HG03575 (cell line): ENCODE measurements at regions not wholly inside any gene's neighbourhood (a gene's known extent, or its start where the extent isn't known, plus 50 kb on each side); places are given as distances from the start of the nearest gene placed in this dataset.
"Not testable (repeated sequence)": the region's sequence is repeated elsewhere in the genome, so short reads cannot be mapped to it uniquely, and the experiment has no call there.

Experiments
- ATAC-seq: cut with Tn5 transposase; IDR thresholded peaks from one replicate; pipeline ENCODE4 v1.9.1; 2021; ENCODE audit not compliant: unreplicated experiment, insufficient number of reproducible peaks, low FRiP score; ENCODE audit errors: extremely low read depth

DNA sequence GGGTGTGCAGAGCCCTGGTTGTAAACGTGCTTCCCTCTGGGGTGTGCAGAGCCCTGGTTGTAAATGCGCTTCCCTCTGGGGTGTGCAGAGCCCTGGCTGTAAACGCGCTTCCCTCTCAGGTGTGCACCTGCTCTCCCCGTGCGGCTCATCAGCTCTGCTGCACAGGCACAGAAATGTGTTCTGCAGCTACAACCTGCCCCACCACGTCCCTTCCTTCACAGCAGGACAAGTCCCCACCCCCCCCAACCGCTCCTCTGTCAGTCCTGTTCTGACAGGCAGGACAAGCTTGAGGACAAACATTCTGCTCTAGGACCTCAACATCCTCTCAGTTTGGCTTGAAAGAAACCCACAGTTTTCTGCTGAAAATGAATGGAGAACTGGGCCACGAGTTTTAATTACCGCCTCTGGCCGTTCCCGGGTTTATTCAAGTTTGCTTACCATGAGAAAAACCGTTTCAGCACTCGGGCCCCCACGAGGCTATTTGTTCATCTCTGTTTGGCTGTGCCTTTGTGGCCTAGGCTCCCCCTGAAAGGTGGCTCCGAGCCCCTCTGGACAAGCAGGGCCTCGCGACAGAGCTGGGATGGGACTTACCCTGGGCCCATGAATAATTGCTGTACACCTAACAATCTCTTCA is 81.0 kb upstream of the ASB18 start:
- ATAC-seq: no peak

- no peak for ATAC-seq
Observed at GRCh38 chr2:236346366-236346765, 82.2 kb upstream of the ASB18 start.

GRCh38 chr2:236348279-236348678 is 84.1 kb upstream of the ASB18 start:
- no peak for ATAC-seq

DNA sequence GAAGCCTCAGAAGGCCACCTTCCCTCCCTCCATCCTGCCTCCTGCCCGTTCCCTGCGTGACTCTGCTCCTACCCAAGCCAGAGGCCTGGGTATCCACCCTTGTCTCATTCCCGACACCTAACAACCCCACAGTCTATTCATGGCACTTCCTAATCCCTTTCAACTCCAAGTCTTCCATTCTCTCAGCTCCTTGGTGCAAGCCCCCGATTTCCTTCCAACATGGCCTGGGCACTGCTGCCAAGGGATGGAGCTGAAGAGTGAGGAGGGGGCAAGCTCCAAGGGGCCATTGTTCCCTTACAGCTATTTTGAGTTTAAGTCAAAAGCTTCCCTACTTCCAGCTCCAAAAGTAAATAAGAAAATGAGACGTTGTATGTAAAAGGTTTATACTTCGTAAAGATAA is 84.8 kb upstream of the ASB18 start:
- no peak for ATAC-seq

DNA sequence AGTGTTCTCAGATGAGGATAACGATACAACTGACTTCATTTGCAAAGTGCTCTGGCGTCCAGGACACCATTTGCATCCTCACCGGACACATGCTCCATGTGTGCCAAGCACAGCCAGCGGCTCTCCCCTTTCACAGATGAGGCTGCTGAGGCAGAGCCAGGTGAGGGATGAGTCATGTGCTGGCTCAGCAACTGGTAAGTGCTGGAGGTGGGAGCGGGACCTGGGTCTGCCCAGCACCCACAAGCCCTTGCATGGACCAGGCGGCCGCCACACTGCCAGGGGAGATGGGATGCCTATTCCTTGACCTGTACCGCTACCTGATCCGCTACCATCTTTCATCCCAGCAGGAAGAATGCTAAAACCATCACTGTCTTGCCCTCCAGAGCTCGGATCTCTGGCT is 86.2 kb upstream of the ASB18 start:
- no peak for ATAC-seq

- no peak for ATAC-seq
Observed at GRCh38 chr2:236351966-236352525, 87.8 kb upstream of the ASB18 start.

- no peak for ATAC-seq
Observed at GRCh38 chr2:236352761-236353593, 88.8 kb upstream of the ASB18 start.

DNA sequence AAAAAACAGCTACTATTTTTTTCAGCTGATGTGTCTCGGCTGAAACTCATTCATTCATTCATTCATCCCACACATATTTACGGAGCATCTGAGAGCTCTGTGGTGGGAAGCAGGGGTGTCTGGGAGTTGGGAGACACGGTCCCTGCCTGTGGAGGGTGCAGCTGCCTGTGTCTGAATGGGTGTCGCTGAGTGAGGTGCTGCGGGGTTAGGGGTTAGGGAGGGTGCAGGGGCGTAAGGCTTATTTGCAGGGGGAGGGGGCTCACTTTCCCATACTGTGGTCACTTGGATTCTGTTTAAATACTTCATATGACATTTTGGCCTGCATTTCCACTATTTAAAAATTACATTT is 89.4 kb upstream of the ASB18 start:
- no peak for ATAC-seq

GRCh38 chr2:236354056-236354940 is 90.1 kb upstream of the ASB18 start:
- ATAC-seq: no peak

DNA sequence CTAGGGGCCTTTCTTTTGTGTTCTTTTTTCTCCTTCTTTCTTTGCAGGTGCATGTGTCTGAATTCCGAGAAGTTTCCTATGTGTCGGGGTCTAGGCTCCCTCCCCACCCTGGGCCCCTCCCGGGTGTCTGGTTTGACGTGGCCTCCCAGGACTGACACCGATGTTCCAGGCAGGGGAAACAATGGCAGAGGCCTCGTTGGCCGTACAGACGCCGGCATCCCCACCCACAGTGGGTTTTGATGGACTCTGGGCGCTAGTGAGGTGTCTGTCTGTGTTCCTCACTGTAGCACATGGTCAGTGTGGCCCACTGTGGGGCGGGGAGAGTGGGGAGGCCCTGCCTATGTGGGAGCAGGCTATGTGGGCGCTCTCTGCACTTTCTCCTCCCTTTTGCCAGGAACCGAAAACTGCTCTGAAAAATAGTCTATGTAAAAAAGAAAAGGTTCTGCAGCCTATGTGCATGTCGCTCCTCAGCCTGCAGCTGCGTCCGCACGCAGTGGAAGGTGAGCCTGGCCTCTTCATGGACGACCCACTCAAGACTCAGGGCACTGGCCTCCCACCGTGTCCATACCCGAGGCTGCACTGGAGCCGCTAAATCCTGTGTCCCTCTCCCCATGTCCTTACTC is 90.9 kb upstream of the ASB18 start:
- no peak for ATAC-seq

DNA sequence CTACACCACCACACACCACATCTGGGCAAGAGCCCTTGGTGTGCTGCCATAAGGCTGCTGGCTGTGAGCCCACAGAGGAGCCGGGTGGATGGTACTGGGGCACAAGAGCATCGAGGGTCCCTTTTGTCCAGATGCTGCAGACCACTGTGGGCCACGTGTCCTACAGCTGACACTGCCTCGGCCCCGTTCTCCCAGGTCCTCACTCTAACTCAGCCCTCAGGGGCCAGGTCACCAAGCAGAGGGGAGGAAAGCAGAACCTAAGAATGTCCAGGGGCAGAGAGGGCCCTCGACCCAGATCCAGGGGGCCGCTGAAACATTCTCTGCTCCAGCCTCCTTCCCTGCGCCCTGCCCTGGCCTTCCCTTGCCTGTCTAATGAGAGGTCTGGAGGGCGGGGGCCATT is 91.7 kb upstream of the ASB18 start:
- no peak for ATAC-seq

DNA sequence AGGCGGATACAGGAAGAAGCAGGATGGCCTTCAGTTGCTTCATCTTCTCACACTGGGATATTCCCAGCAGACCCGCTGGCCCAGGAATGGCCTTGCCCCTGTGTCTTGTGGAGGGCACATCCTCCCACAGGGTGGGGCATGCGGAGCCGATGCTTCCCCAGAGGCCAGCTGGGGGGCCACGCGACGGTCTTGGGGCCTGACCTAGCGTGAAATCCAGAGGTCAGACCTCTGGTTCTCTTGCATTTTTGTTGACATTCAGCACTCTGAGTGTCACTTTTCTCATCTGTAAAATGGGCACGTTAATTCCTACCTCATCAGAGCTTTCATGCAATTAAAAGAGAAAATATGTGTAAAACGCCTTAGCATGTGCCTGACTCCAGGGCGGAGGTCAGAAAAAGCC is 92.1 kb upstream of the ASB18 start:
- ATAC-seq: not testable (repeated sequence)

DNA sequence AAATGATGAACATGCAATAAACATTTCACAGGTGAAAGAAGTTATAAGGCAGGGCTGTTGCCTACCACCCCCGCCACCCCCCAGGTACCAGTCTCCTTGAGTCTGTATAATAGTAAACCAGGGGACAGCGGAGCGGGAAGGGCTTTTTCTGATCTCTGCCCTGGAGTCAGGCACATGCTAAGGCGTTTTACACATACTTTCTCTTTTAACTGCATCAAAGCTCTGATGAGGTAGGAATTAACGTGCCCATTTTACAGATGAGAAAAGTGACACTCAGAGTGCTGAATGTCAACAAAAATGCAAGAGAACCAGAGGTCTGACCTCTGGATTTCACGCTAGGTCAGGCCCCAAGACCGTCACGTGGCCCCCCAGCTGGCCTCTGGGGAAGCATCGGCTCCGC is 94.3 kb upstream of the ASB18 start:
- ATAC-seq: not testable (repeated sequence)

DNA sequence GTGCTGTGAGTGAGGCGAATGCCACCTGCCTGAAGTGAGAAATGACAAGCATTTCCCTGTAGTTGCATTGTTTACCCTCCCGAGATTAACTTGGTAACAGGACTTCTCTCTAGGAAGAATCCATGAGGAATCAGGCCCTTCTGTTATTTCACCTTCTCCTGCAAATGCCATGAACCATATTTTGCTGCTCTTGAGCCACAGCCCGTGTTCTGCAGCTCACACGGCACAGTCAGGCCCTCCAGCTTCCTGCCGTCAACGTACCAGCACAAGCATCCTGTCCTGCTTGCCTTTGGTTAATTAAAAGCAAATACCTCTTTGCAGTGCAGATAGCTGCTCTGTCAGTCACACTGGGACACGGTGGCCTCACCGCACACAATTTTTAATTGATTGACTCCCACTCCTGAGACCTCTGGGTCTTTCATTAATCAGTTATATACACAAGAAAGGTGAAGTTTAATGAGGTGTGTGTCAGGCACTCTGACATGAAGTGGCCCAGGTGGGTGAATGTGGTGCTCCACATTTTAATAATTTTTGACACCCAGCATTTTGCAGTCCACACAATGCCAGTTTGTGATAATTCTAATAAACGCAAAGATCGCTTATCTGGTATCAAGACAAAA is 95.3 kb upstream of the ASB18 start:
- ATAC-seq: no peak

- ATAC-seq: no peak
Observed at GRCh38 chr2:236360496-236360895, 96.3 kb upstream of the ASB18 start.

GRCh38 chr2:236363711-236364277 is 99.6 kb upstream of the ASB18 start:
- no peak for ATAC-seq

- no peak for ATAC-seq
Observed at GRCh38 chr2:236365258-236366048, 101.2 kb upstream of the ASB18 start.

- ATAC-seq: no peak
Observed at GRCh38 chr2:236366049-236366387, 101.8 kb upstream of the ASB18 start.
